AG09319 (cell line): ENCODE measurements at regions not wholly inside any gene's neighbourhood (a gene's known extent, or its start where the extent isn't known, plus 50 kb on each side); places are given as distances from the start of the nearest gene placed in this dataset.
"Not testable (repeated sequence)": the region's sequence is repeated elsewhere in the genome, so short reads cannot be mapped to it uniquely, and the experiment has no call there.

Experiments
- DNase-seq: peaks from one replicate; pipeline ENCODE4 v3.0.0-alpha.2; 2010; ENCODE audit warnings: low read depth; ENCODE audit errors: extremely low read depth
- CTCF ChIP-seq: IDR thresholded peaks from 2 replicates; pipeline ENCODE4 v1.5.1; 2011; ENCODE audit warnings: low read depth, mild to moderate bottlenecking, inconsistent platforms, low read length, moderate library complexity

- DNase-seq, result no peak
- no peak for TF ChIP-seq CTCF
Observed at GRCh38 chr20:60096166-60096565, 137.9 kb downstream of the CDH26 start.

GRCh38 chr20:60097285-60097684, 139.1 kb downstream of the CDH26 start:
- DNase-seq, result no peak

GRCh38 chr20:60100780-60101179, 142.6 kb downstream of the CDH26 start:
- TF ChIP-seq CTCF, result no peak
- no peak for DNase-seq

More at GRCh38 chr20:60097285-60097684, 139.1 kb downstream of the CDH26 start:
- TF ChIP-seq CTCF, result no peak

- DNase-seq, result no peak
- TF ChIP-seq CTCF, result no peak
Observed at GRCh38 chr20:60101201-60101890, 143.1 kb downstream of the CDH26 start.

GRCh38 chr20:60101891-60102281, 143.7 kb downstream of the CDH26 start:
- DNase-seq, result no peak
- no peak for TF ChIP-seq CTCF

GRCh38 chr20:60102665-60103210, 144.5 kb downstream of the CDH26 start:
- DNase-seq, result no peak
- no peak for TF ChIP-seq CTCF

GRCh38 chr20:60104993-60105803, 147.0 kb downstream of the CDH26 start:
- no peak for TF ChIP-seq CTCF
- DNase-seq, result no peak

GRCh38 chr20:60106186-60106585, 148.0 kb downstream of the CDH26 start:
- DNase-seq, result not testable (repeated sequence)
